DMS114 treated with DMSO at 0.1 percent for 48 hours (cell line): ENCODE measurements at regions not wholly inside any gene's neighbourhood (a gene's known extent, or its start where the extent isn't known, plus 50 kb on each side); places are given as distances from the start of the nearest gene placed in this dataset.
"Not testable (repeated sequence)": the region's sequence is repeated elsewhere in the genome, so short reads cannot be mapped to it uniquely, and the experiment has no call there.

ENCODE experiments used
- DNase-seq: peaks from one replicate; lab custom pipeline; 2025; ENCODE audit not compliant: unreplicated experiment; lab: John Stamatoyannopoulos, UW

GRCh38 chr5:13115476-13115875 lies 829.0 kb downstream of the DNAH5 start:
- no peak for DNase-seq

GRCh38 chr5:13108265-13108664 lies 836.2 kb downstream of the DNAH5 start:
- no peak for DNase-seq

DNA sequence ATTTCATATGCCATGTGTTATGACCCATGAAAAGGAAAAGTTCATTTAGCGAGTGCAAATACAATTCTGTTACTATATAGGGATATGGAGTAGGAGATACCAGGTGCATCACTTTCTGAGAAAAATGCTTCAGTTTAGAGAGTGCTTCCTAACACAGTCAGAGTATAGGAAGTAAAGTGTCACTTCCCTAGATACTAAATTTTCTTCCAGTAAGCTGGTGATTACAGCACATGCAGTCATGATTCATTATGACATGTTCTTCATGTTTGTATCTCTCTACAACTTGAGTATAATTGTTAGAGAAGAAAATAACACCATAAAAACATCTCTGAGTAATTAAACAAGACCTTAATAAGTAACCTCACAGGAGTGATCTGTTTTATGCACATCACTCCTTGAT lies 837.0 kb downstream of the DNAH5 start:
- DNase-seq = no peak

- DNase-seq = no peak
Observed at GRCh38 chr5:13081116-13081515, 863.4 kb downstream of the DNAH5 start.

- not testable (repeated sequence) for DNase-seq
Observed at GRCh38 chr5:13072936-13073335, 871.6 kb downstream of the DNAH5 start.

DNA sequence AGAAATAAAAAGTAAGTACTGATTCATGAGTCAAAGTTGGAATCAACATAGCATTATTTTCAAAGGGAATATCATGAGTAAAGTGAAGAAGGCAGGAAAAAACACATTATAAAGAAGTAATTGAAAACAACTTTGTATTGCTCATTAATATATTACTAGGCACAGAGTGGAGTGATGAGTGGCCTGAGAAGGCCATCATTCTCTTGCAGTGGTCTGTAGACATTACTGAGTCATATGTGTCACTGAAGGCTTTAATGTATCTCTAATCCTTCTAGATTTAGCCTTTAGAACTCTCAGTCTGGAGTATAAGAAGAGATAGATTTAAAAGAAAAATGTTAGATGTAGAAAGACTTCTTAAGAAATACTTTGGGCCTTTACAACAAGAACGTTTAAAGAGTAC lies 881.4 kb downstream of the DNAH5 start:
- DNase-seq = no peak

- DNase-seq = no peak
Observed at GRCh38 chr5:13045897-13046551, 898.5 kb downstream of the DNAH5 start.

- DNase-seq = no peak
Observed at GRCh38 chr5:13034061-13034460, 910.4 kb downstream of the DNAH5 start.

DNA sequence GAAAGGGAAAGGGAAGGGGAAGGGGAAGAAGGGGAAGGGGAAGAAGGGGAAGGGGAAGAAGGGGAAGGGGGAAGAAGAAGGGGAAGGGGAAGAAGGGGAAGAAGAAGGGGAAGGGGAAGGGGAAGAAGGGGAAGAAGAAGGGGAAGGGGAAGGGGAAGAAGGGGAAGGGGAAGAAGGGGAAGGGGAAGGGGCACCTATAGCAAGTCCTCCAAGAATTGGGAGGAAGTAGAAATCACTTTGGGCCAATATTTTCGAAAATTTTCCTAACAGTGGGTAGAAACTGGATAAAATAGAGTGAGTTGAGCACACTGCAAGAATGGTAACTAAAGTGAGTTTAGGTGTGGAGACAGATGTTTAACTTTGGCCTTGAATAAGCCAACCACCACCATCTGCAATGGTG lies 915.3 kb downstream of the DNAH5 start:
- no peak for DNase-seq

DNA sequence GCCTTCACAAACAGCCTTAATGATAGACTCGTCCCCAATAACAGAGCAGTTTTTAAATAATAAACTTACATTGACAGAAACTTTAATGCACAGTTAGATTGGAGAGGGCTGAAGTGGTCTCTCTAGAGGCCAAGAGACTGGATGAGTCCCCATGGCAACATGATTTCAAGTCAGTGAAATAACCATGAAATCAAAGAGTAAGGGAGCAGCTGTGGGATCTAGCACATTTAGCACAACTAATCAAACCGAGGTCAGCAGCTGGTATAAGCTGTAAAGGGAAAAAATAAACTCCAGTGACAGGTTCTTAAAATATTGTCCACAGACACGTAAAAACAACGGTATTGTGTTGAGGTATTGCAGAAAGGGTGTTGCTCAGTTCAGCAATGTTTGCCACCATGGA lies 916.6 kb downstream of the DNAH5 start:
- DNase-seq = no peak

DNA sequence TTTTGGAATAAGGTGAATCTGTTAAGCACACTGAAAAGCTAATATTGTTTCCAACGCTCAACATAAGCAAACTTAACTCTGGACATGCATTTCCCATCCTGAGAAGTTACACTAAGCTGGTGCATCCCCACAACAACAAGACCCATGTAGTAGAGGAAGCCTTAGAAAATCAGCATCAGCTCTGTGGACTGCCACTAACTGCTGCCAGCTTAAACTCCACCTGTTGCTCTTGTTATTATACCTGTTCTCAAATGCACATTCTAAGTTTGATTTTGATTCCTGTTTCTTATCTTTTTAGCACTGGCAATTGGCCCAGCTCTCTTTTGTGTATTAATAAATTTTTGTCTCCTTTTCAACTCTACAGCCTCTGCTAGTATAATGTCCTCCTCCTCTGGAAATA lies 924.8 kb downstream of the DNAH5 start:
- DNase-seq = no peak

DNA sequence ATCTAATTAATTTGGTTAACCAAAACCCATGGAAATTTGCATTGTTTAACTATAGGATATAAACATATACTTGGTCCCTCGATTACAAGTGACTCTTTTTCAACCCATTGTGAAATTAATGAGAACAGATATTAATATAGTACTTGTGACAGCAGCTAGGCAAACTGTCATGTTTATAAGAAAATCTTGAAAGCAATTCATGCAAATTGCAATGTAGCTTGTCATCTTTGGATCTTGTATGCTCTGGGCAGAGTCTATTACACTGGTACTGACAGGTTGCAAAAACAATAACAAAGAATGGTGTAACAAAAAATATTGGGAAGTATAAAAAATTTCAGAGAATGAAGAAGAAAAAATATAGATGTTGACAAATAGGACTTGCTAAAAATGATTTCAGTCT lies 941.0 kb downstream of the DNAH5 start:
- DNase-seq = no peak

DNA sequence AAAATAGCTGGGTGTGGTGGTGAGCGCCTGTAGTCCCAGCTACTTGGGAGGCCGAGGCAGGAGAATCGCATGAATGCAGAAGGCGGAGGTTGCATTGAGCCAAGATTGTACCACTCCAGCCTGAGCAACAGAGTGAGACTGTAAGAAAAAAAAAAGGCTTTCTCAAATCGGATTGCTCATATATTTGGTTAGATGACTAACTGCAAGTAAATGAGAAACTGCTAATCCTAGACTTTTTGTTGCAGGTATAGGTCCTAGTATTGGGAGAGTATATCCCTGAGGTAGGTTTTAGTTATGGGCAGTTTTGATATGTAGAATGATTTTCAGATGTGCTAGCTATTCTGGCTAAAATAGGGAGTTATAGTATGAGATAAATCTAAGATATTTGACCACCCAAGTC lies 944.8 kb downstream of the DNAH5 start:
- no peak for DNase-seq

- no peak for DNase-seq
Observed at GRCh38 chr5:12985142-12985541, 959.3 kb downstream of the DNAH5 start.

DNA sequence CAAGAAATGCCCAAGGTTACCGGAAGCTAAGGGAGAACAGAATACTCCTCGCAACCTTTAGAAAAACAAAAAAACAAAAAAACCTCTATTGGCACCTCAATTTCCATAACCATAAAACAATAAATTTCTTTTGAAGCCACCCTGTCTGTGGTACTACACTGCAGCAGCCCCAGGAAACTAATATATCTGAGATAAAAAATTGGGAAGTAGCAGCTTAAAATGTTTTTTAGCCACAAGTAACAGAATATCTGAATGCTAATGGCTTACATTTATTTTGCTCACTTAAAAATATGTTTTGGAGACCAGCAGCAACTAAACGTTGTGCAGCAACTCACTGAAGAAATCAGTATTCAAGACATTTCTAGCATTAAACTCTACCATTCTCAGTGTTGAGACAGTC lies 969.6 kb downstream of the DNAH5 start:
- no peak for DNase-seq

DNA sequence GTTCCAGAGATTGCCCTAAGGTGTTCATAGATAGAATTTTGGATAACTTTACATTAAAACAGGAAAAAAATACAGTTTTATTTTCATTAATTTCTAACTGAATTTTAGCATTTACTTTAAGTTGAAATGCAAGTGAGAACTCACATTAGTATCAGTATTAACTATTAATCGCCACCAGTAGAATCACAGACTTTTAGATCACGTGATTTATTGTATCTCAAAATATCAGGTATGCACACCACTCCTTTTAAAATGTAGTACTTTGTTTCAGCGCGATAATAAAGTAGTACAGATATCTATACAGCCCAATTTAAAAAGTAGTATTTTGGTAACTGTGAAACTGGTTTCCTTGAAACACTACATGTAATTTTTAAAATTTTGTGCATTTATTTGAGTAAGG lies 978.7 kb downstream of the DNAH5 start:
- DNase-seq = no peak

GRCh38 chr5:12959713-12960112 lies 984.8 kb downstream of the DNAH5 start:
- no peak for DNase-seq

DNA sequence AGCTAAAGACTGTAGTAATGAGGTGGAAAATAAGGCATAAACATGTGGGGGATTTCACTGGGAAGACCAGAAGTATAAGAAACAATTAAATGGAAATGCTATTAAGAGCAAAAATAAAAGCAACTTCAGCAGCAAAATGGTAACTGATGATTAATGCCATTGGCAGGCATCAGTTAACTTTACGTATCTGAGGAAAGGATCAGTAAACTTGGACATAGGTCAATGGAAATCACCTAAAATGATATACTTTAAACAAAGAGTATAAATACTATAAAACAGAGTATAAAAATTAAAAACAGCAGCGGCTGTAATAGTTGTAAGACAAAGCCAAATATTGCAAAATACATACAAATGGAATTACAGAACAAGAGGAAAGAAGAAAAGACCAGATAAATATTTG lies 992.1 kb downstream of the DNAH5 start:
- DNase-seq = no peak

DNA sequence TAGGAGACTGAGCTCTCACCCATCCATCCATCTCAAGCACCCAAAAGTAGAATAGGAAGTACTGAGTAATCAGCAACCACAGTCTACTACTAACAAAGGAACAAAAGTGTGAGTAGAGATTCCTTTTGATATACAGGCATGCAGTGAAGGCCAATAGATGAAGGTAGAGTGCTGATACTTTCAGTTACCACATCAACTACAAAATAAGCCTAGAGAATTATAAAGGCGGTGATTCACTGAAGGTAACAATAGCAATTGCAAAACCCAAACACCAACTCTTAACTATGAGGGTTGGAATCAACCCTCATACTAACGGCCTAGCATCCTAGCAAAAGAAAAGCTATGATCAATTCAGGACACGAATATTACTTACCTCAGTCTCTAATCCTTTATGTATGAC lies 992.6 kb downstream of the DNAH5 start:
- no peak for DNase-seq

DNA sequence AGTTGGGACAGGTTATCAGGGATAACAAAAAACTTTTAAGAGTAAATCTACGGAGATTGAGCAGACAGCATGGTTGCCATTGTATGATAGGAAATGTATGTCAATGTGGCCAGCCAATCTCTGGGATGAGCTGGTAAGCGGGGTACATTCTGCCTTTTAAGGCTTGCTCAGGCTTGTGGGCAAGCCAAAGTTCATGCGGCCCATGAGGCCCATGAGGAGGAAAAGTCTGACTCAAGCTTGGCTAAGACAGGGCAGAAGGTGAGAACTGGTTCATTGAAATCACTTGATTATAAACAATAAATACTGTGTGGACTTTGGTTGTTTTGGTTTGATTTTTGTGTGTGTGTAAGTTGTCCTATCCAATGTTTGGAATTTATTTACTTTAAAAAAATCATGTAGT lies 997.1 kb downstream of the DNAH5 start:
- DNase-seq = no peak

DNA sequence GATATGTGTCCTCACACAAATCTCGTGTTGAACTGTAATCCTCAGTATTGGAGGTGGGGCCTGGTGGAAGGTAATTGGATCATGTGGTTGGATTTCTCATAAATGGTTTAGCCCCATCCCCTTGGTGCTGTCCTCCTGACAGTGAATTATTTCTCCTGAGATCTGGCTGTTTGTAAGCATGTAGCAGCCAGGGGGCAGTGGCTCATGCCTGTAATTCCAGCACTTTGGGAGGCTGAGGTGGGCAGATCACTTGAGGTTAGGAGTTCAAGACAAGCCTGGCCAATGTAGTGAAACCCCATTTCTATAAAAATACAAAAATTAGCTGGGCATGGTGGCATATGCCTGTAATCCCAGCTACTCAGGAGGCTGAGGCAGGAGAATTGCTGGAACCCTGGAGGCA lies 999.0 kb downstream of the DNAH5 start:
- not testable (repeated sequence) for DNase-seq

GRCh38 chr5:12936221-12936620 lies 1008.3 kb downstream of the DNAH5 start:
- DNase-seq = no peak

DNA sequence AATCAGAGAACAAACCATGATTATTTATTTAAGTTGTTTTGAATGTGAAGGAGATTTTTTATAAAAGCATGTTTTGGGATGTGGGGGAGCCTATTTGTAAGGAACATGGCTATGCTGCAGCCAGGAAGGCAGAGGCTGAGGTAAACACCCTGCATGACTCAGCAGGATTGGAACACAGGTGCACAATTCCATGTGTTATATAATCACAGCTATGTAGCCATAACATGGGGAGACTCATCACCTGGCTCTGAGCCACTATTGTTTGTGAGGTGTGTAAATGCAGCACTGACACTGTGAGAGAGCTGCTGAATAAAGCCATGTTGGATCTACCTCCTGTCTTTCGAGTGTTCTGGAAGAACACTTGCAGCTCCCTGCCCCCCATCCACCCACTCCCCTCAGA lies 1009.8 kb downstream of the DNAH5 start:
- no peak for DNase-seq

- no peak for DNase-seq
Observed at GRCh38 chr5:12920527-12920926, 1016.3 kb upstream of the CTNND2 start.
